CD4-positive, alpha-beta T cell (primary cell): ENCODE measurements at regions not wholly inside any gene's neighbourhood (a gene's known extent, or its start where the extent isn't known, plus 50 kb on each side); places are given as distances from the start of the nearest gene placed in this dataset.

Experiments
- ATAC-seq: fragments of 200-7000 bp; cut with Tn5 transposase; one replicate; pipeline ENCODE4 v1.10.0; 2022; ENCODE audit warnings: mild to moderate bottlenecking; ENCODE audit not compliant: poor library complexity
- CTCF ChIA-PET: fragments of 350-600 bp; sonication (Branson Sonifier 250); formaldehyde crosslinking; loops from one replicate; lab custom pipeline; 2021; ENCODE audit warnings: antibody characterized with exemption, inconsistent platforms; lab: Charles Lee
- POLR2A ChIA-PET: fragments of 350-600 bp; sonication (Branson Sonifier 250); formaldehyde crosslinking; loops from one replicate; lab custom pipeline; 2021; ENCODE audit warnings: antibody characterized with exemption, inconsistent platforms; lab: Charles Lee
- DNase-seq, 14 experiments: peaks; one replicate each; pipeline ENCODE4 v3.0.0-alpha.2; 2013 to 2020; ENCODE audit warnings: mixed read lengths in 2 of 14
- H3K27ac ChIP-seq, 2 donors: one replicate each; pipeline versions ENCODE4 v1.5.1 to v1.7.0; 2013; ENCODE audit warnings: low read length in 2 of 2, low read depth in 1 of 2, mild to moderate bottlenecking in 1 of 2
- H3K27me3 ChIP-seq, 2 experiments: 1 replicate in 1 of 2; 2 replicates in 1 of 2; pipeline versions ENCODE4 v1.6.1 to v1.7.0; 2013; ENCODE audit warnings: low read length in 2 of 2, control low read depth in 1 of 2, mild to moderate bottlenecking in 1 of 2, moderate library complexity in 1 of 2; ENCODE audit not compliant: insufficient read depth in 2 of 2, control insufficient read depth in 1 of 2
- H3K36me3 ChIP-seq: one replicate; pipeline ENCODE4 v1.6.1; 2013; ENCODE audit warnings: low read length, control low read depth; ENCODE audit not compliant: insufficient read depth
- H3K4me1 ChIP-seq: one replicate; pipeline ENCODE4 v1.6.1; 2013; ENCODE audit warnings: low read length, control low read depth; ENCODE audit not compliant: insufficient read depth
- H3K4me3 ChIP-seq: one replicate; pipeline ENCODE4 v1.5.1; 2013; ENCODE audit warnings: mild to moderate bottlenecking, low read length, moderate library complexity
- H3K9me3 ChIP-seq, 2 experiments: 1 replicate in 1 of 2; 2 replicates in 1 of 2; pipeline versions ENCODE4 v1.6.1 to v1.7.0; 2013; ENCODE audit warnings: low read length in 2 of 2, mild to moderate bottlenecking in 2 of 2, control low read depth in 1 of 2, moderate library complexity in 1 of 2; ENCODE audit not compliant: control insufficient read depth in 1 of 2, insufficient read depth in 1 of 2
- H3K27ac Mint-ChIP-seq: one replicate; pipeline ENCODE4 v1.8.0; 2020; ENCODE audit warnings: mixed read lengths
- H3K27me3 Mint-ChIP-seq: one replicate; pipeline ENCODE4 v1.8.0; 2021; ENCODE audit warnings: mixed read lengths
- H3K36me3 Mint-ChIP-seq: one replicate; pipeline ENCODE4 v1.8.0; 2021; ENCODE audit warnings: low read depth, mixed read lengths
- H3K4me1 Mint-ChIP-seq: one replicate; pipeline ENCODE4 v1.8.0; 2021; ENCODE audit warnings: low read depth, mixed read lengths
- H3K4me3 Mint-ChIP-seq: one replicate; pipeline ENCODE4 v1.8.0; 2020; ENCODE audit warnings: mild to moderate bottlenecking, mixed read lengths
- H3K9me3 Mint-ChIP-seq: one replicate; pipeline ENCODE4 v1.8.0; 2020; ENCODE audit warnings: mixed read lengths
- CTCF ChIP-seq: fragments of 200-600 bp; IDR thresholded peaks from one replicate; pipeline ENCODE4 v1.8.0; 2022; ENCODE audit warnings: antibody characterized with exemption, mild to moderate bottlenecking
- intact Hi-C, 2 experiments: fragments of 100-400 bp; cut with DNase I in 1 of 2; cut with micrococcal nuclease in 1 of 2; formaldehyde crosslinking; loops; one replicate each; pipeline versions ENCODE4 v1.15.1 to v1.9.0; 2023 to 2025; cut with DNase I, micrococcal nuclease

DNA sequence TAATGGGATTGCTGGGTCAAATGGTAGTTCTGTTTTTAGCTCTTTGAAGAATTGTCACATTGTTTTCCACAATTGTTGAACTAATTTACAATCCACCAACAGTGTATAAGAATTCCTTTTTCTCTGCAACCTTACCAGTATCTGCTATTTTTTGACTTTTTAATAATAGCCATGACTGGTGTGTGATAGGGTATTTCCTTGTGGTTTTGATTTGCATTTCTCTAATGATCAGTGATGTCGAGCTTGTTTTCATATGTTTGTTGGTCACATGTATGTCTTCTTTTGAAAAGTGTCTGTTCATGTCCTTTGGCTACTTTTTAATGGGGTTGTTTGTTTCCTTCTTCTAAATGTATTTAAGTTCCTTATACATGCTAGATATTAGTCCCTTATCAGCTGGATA lies 322.3 kb downstream of the CDH2 start:
- Mint-ChIP-seq H3K36me3 (no peaks in the 10 kb centered on the region), H3K4me3 (no peak overlapping the region), H3K9me3 (peaks cover 14% of the 10 kb centered on the region), H3K4me1 (no peaks in the 10 kb centered on the region), H3K27me3 (no peaks in the 10 kb centered on the region), H3K27ac (no peak overlapping the region)
- H3K4me1 ChIP-seq = no peaks in the 10 kb centered on the region
- peaks cover 0 to 6% of the 10 kb centered on the region in 2 experiments for H3K9me3 ChIP-seq
- H3K27me3 ChIP-seq = no peaks in the 10 kb centered on the region
- ChIA-PET POLR2A (no interaction called here), CTCF (no interaction called here)
- DNase-seq (no peak), ATAC-seq (no peak)
- no peak overlapping the region for H3K27ac ChIP-seq
- TF ChIP-seq CTCF = no peak
- H3K36me3 ChIP-seq = no peaks in the 10 kb centered on the region
- H3K4me3 ChIP-seq = no peak overlapping the region
- intact Hi-C loops = no loop called here

GRCh38 chr18:27848336-27848735 lies 328.6 kb downstream of the CDH2 start:
- Mint-ChIP-seq H3K9me3 (peaks cover 16% of the 10 kb centered on the region), H3K36me3 (no peaks in the 10 kb centered on the region), H3K27ac (no peak overlapping the region), H3K4me3 (no peak overlapping the region), H3K4me1 (no peaks in the 10 kb centered on the region), H3K27me3 (no peaks in the 10 kb centered on the region)
- no peak for DNase-seq
- TF ChIP-seq CTCF = no peak
- H3K27me3 ChIP-seq = no peaks in the 10 kb centered on the region
- no peak overlapping the region for H3K4me3 ChIP-seq
- H3K4me1 ChIP-seq = no peaks in the 10 kb centered on the region
- ChIA-PET POLR2A (no interaction called here), CTCF (no interaction called here)
- peaks cover 0 to 10% of the 10 kb centered on the region in 2 experiments for H3K9me3 ChIP-seq
- intact Hi-C loops = no loop called here
- no peak for ATAC-seq
- no peaks in the 10 kb centered on the region for H3K36me3 ChIP-seq
- H3K27ac ChIP-seq = no peak overlapping the region

DNA sequence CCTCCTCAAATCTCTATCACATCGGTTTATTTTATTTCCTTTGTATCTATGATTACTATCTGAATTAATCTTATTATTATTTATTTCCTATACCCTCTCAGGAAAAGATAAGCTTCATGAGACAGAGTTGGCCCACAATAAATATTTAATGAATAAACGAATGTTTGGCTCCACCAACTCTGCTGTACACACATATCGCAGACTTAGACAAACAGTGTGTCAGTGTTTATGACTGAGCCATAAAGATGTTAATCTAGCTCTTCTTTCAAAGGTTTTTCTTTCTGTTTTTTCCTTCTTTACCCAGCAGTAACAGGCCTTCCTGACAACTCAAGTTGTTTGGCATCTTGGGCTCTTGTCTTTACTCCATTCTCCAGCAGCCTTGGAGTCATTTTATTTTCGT lies 329.5 kb downstream of the CDH2 start:
- Mint-ChIP-seq H3K4me1 (no peaks in the 10 kb centered on the region), H3K9me3 (peaks cover 16% of the 10 kb centered on the region), H3K27ac (no peak overlapping the region), H3K4me3 (no peak overlapping the region), H3K27me3 (no peaks in the 10 kb centered on the region), H3K36me3 (no peaks in the 10 kb centered on the region)
- no peak for TF ChIP-seq CTCF
- intact Hi-C loops = no loop called here
- no peak overlapping the region for H3K27ac ChIP-seq
- peaks cover 0 to 10% of the 10 kb centered on the region in 2 experiments for H3K9me3 ChIP-seq
- ATAC-seq (no peak), DNase-seq (no peak)
- no peak overlapping the region for H3K4me3 ChIP-seq
- POLR2A ChIA-PET = no interaction called here
- H3K4me1 ChIP-seq = no peaks in the 10 kb centered on the region
- CTCF ChIA-PET = no interaction called here
- no peaks in the 10 kb centered on the region for H3K27me3 ChIP-seq
- H3K36me3 ChIP-seq = no peaks in the 10 kb centered on the region
